Effector memory CD8-positive, alpha-beta T cell (primary cell): ENCODE measurements at regions not wholly inside any gene's neighbourhood (a gene's known extent, or its start where the extent isn't known, plus 50 kb on each side); places are given as distances from the start of the nearest gene placed in this dataset.

Experiments
- ATAC-seq: fragments of 150-1000 bp; cut with Tn5 transposase; replicated peaks from 2 replicates; pipeline ENCODE4 v1.10.0; 2021; ENCODE audit warnings: mild to moderate bottlenecking, moderate library complexity
- DNase-seq, 3 experiments: peaks; one replicate each; pipeline ENCODE4 v3.0.0; 2021
- H3K27ac Mint-ChIP-seq, 2 donors: one replicate each; pipeline ENCODE4 v1.8.0; 2022; ENCODE audit warnings: mild to moderate bottlenecking in 2 of 2, mixed read lengths in 2 of 2, moderate library complexity in 2 of 2
- H3K27me3 Mint-ChIP-seq, 2 donors: one replicate each; pipeline ENCODE4 v1.8.0; 2022; ENCODE audit warnings: mixed read lengths in 2 of 2
- H3K36me3 Mint-ChIP-seq: one replicate; pipeline ENCODE4 v1.8.0; 2022; ENCODE audit warnings: mild to moderate bottlenecking, moderate library complexity, mixed read lengths; ENCODE audit not compliant: insufficient read depth
- H3K4me1 Mint-ChIP-seq, 2 donors: one replicate each; pipeline ENCODE4 v1.8.0; 2022; ENCODE audit warnings: low read depth in 2 of 2, mixed read lengths in 2 of 2
- H3K4me3 Mint-ChIP-seq, 2 donors: one replicate each; pipeline ENCODE4 v1.8.0; 2022; ENCODE audit warnings: mild to moderate bottlenecking in 2 of 2, mixed read lengths in 2 of 2, moderate library complexity in 2 of 2
- H3K9me3 Mint-ChIP-seq, 2 donors: one replicate each; pipeline ENCODE4 v1.8.0; 2022; ENCODE audit warnings: mixed read lengths in 2 of 2

DNA sequence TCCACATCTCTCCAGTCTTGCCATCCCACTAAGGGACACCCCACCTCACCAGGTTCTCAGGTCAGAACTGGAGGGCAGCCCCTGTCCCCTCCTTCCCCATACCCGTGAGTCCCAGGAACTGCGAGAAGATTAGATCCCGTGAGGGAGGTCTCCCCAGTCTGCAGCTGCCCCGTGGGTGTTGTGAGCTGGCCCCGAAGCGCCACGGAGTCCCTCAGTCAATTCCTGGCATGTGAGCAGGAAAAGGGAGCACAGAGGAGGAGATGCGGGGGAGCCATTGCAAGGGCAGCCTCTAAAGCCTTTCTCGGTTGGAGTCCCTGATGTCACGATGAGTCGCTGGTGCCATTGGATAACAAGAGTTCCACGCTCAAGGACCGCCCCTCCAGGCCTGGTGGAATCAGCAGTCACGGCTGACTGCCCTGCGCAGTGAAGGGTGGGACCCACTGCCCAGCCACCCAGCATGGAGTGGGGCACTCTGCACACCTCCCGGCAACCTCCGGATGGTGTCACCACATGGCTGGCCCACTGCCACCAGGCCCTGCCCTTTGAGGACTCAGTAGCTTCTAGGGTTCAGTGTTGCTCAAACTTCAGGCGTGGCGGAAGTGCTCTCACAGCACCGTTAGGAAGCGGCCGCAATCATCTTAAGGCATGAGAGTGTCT is 434.9 kb upstream of the MYT1L start:
- Mint-ChIP-seq H3K27ac (no peak overlapping the region), H3K4me3 (no peak overlapping the region), H3K27me3 (no peaks in the 10 kb centered on the region), H3K9me3 (no peaks in the 10 kb centered on the region), H3K36me3 (no peaks in the 10 kb centered on the region), H3K4me1 (no peaks in the 10 kb centered on the region)
- ATAC-seq (no peak), DNase-seq (no peak)

DNA sequence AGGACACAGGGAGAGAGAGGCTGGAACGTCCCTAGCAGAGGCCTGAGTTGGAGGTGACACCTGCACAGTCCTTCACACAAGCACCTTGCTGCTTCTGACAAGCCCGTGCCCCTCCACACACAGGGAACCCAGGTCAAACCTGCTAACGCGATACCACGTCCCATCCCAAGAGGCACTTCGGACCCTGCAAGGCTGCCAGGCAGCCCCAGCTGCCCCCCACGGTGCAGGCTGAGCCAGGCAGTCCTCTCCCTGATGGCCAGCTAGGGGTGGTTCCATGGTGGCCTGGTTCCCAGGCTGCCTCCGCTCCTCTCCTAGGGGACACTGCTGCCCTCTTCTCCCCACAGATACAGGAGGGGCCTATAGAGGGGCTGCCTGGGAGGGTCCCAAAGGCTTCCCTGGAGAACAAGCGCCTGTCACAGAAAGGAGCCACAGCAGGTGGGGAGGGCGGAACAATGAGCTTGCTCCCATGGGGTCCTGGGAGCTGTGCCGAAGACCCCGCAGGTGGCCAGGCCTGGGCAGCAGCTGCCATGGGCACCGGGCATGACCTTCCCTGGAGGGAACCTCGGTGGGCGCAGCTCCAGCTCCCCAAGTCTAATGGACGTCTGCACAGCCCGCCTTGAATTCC is 434.2 kb upstream of the MYT1L start:
- no peaks in the 10 kb centered on the region for H3K27me3 Mint-ChIP-seq
- H3K27ac Mint-ChIP-seq: no peak overlapping the region
- H3K4me1 Mint-ChIP-seq: no peaks in the 10 kb centered on the region
- no peaks in the 10 kb centered on the region for H3K36me3 Mint-ChIP-seq
- H3K4me3 Mint-ChIP-seq: no peak overlapping the region
- DNase-seq (no peak), ATAC-seq (no peak)
- no peaks in the 10 kb centered on the region for H3K9me3 Mint-ChIP-seq

GRCh38 chr2:2764739-2765138 is 433.7 kb upstream of the MYT1L start:
- Mint-ChIP-seq H3K9me3 (no peaks in the 10 kb centered on the region), H3K4me1 (no peaks in the 10 kb centered on the region), H3K27ac (no peak overlapping the region), H3K27me3 (no peaks in the 10 kb centered on the region), H3K4me3 (no peak overlapping the region), H3K36me3 (no peaks in the 10 kb centered on the region)
- ATAC-seq (no peak), DNase-seq (no peak)

DNA sequence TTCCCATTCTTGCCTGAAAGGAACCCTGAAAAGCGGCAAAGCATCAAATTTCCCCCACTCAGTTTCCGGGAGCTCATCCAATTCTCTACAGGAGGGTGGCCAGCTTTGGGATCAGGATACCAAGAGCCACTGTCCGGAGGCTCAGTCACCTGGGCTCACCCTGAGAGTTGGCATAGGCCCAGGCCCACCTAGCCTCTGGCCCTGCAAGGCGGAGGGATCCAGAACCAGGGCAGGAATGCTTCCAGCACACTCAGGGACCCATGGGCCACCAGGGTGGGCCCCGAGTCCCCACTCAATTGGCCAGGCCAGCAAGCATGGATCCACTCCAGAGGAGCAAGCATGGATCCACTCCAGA is 432.9 kb upstream of the MYT1L start:
- no peaks in the 10 kb centered on the region for H3K27me3 Mint-ChIP-seq
- ATAC-seq: no peak
- no peak for DNase-seq
- no peaks in the 10 kb centered on the region for H3K9me3 Mint-ChIP-seq
- H3K27ac Mint-ChIP-seq: no peak overlapping the region
- no peaks in the 10 kb centered on the region for H3K4me1 Mint-ChIP-seq
- no peak overlapping the region for H3K4me3 Mint-ChIP-seq
- H3K36me3 Mint-ChIP-seq: no peaks in the 10 kb centered on the region

DNA sequence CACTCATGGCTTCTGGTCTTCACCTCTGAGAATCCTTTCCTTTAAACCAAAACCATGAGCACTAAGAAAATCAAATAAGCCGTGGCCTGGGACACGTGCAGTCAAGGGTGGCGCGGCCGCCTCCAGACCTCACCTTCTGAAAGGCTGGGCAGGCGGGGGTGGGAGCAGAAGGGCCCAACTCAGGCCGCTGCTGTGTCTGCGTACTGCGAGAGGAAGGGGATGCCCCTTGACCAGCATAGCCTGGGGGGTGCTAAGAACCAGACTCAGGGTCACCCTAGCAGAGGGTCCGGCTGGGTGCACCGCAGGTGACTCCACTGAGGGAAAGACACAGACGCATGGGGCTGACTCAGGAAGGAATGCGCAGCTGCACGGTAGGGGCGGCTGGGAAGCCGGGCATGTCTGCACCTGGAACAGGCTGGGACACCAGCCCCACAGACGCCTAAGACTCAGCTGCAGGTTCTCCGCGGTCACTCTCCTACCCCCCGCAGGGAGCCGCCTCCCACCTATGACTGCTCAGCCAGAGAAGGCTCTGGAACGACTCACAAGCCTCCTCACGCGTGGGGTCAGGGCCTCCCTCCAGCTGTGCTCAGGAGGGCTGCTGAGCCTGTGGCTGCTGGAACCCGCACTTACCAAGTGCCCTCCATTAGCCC is 432.4 kb upstream of the MYT1L start:
- no peaks in the 10 kb centered on the region for H3K4me1 Mint-ChIP-seq
- DNase-seq: no peak
- no peaks in the 10 kb centered on the region for H3K27me3 Mint-ChIP-seq
- H3K4me3 Mint-ChIP-seq: no peak overlapping the region
- no peaks in the 10 kb centered on the region for H3K36me3 Mint-ChIP-seq
- ATAC-seq: no peak
- no peaks in the 10 kb centered on the region for H3K9me3 Mint-ChIP-seq
- no peak overlapping the region for H3K27ac Mint-ChIP-seq

DNA sequence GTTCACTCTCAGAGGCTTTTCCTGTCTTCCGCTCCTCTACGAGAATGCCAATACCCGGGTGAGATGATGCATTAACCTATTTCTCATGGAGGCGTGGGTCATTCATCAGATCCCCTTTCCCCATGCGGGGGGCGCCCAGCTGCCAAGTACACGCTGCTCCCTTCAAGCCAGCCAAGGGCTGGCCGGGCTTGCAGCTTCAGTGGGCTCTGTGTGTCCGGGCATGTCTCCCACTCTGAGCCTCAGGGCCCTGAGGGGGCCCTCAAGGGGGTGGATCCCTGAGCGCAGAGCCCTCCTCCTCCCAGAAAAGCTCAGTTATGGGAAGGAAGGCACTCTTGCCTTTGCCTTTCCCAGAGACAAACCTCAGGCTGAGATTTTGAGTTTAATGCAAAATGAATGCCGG is 431.8 kb upstream of the MYT1L start:
- H3K27ac Mint-ChIP-seq: no peak overlapping the region
- H3K4me1 Mint-ChIP-seq: no peaks in the 10 kb centered on the region
- no peaks in the 10 kb centered on the region for H3K36me3 Mint-ChIP-seq
- no peaks in the 10 kb centered on the region for H3K9me3 Mint-ChIP-seq
- H3K4me3 Mint-ChIP-seq: no peak overlapping the region
- no peak for ATAC-seq
- no peaks in the 10 kb centered on the region for H3K27me3 Mint-ChIP-seq
- no peak for DNase-seq

- no peak overlapping the region for H3K4me3 Mint-ChIP-seq
- H3K4me1 Mint-ChIP-seq: no peaks in the 10 kb centered on the region
- H3K9me3 Mint-ChIP-seq: no peaks in the 10 kb centered on the region
- no peaks in the 10 kb centered on the region for H3K27me3 Mint-ChIP-seq
- no peak overlapping the region for H3K27ac Mint-ChIP-seq
- DNase-seq: no peak
- no peaks in the 10 kb centered on the region for H3K36me3 Mint-ChIP-seq
- no peak for ATAC-seq
Measured at GRCh38 chr2:2762166-2762908, 431.3 kb upstream of the MYT1L start.

GRCh38 chr2:2758793-2759367 is 427.8 kb upstream of the MYT1L start:
- Mint-ChIP-seq H3K9me3 (no peaks in the 10 kb centered on the region), H3K36me3 (no peaks in the 10 kb centered on the region), H3K4me3 (no peak overlapping the region), H3K27me3 (no peaks in the 10 kb centered on the region), H3K27ac (no peak overlapping the region), H3K4me1 (no peaks in the 10 kb centered on the region)
- no peak for DNase-seq
- no peak for ATAC-seq

GRCh38 chr2:2757764-2758163 is 426.7 kb upstream of the MYT1L start:
- H3K27ac Mint-ChIP-seq: no peak overlapping the region
- no peak for DNase-seq
- H3K4me1 Mint-ChIP-seq: no peaks in the 10 kb centered on the region
- ATAC-seq: no peak
- no peak overlapping the region for H3K4me3 Mint-ChIP-seq
- H3K27me3 Mint-ChIP-seq: no peaks in the 10 kb centered on the region
- no peaks in the 10 kb centered on the region for H3K36me3 Mint-ChIP-seq
- no peaks in the 10 kb centered on the region for H3K9me3 Mint-ChIP-seq

- H3K4me1 Mint-ChIP-seq: no peaks in the 10 kb centered on the region
- DNase-seq: no peak
- H3K36me3 Mint-ChIP-seq: no peaks in the 10 kb centered on the region
- no peak overlapping the region for H3K4me3 Mint-ChIP-seq
- H3K27me3 Mint-ChIP-seq: no peaks in the 10 kb centered on the region
- ATAC-seq: no peak
- H3K27ac Mint-ChIP-seq: no peak overlapping the region
- no peaks in the 10 kb centered on the region for H3K9me3 Mint-ChIP-seq
Measured at GRCh38 chr2:2756886-2757285, 425.8 kb upstream of the MYT1L start.

- Mint-ChIP-seq H3K9me3 (peaks cover 0 to 7% of the 10 kb centered on the region in 2 donors), H3K27ac (no peak overlapping the region), H3K27me3 (no peaks in the 10 kb centered on the region), H3K4me3 (no peak overlapping the region), H3K36me3 (no peaks in the 10 kb centered on the region), H3K4me1 (no peaks in the 10 kb centered on the region)
- no peak for ATAC-seq
- DNase-seq: no peak
Measured at GRCh38 chr2:2755990-2756389, 424.9 kb upstream of the MYT1L start.

DNA sequence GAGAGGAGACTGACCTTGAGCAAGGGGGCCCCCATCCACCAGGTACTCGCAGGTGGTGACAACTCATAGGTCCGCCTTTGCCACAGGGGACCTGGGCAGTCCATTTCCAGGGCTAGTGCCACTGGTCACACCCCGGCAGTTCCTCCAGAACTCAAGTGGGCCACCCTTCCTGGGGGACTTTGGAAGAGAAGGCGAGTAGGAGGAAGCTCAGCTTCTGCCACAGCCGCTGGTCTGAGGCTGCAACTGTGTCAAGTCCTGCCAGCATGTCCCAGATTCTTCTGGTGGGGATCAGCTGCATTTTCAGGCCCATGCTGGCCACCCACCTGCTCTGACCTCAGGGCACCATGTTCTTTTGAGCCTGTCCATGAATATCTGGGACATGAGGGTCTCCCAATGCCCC is 423.9 kb upstream of the MYT1L start:
- Mint-ChIP-seq H3K4me1 (no peaks in the 10 kb centered on the region), H3K27ac (no peak overlapping the region), H3K27me3 (no peaks in the 10 kb centered on the region), H3K9me3 (peaks cover 4 to 12% of the 10 kb centered on the region in 2 donors), H3K4me3 (no peak overlapping the region), H3K36me3 (no peaks in the 10 kb centered on the region)
- DNase-seq (no peak), ATAC-seq (no peak)

GRCh38 chr2:2751715-2752315 is 420.7 kb upstream of the MYT1L start:
- Mint-ChIP-seq H3K27ac (no peak overlapping the region), H3K9me3 (peaks cover 5 to 16% of the 10 kb centered on the region in 2 donors), H3K4me1 (no peaks in the 10 kb centered on the region), H3K4me3 (no peak overlapping the region), H3K36me3 (no peaks in the 10 kb centered on the region), H3K27me3 (no peaks in the 10 kb centered on the region)
- ATAC-seq (no peak), DNase-seq (no peak)
